H1 (cell line): ENCODE measurements at regions not wholly inside any gene's neighbourhood (a gene's known extent, or its start where the extent isn't known, plus 50 kb on each side); places are given as distances from the start of the nearest gene placed in this dataset.
A peak's percentile ranks its signal among the peaks of the same experiment; 100 is the strongest.

Experiments used
- CTCF ChIA-PET: fragments of 300-600 bp; sonication (Branson Sonifier 250); formaldehyde crosslinking; loops from one replicate; lab custom pipeline; 2021; ENCODE audit not compliant: partially characterized antibody; lab: Charles Lee
- POLR2A ChIA-PET: fragments of 300-600 bp; sonication (Branson Sonifier 250); formaldehyde crosslinking; loops from one replicate; lab custom pipeline; 2021; ENCODE audit warnings: inconsistent platforms; ENCODE audit not compliant: partially characterized antibody; lab: Charles Lee
- DNase-seq, 2 experiments: peaks; one replicate each; pipeline versions ENCODE4 v3.0.0 to v3.0.0-alpha.2; 2010 to 2022; ENCODE audit warnings: low spot score in 2 of 2, low read depth in 1 of 2, mixed read lengths in 1 of 2
- FAIRE-seq: peaks from 2 replicates; lab custom pipeline; 2011; peaks lifted over from hg19 to GRCh38; lab: Jason Lieb, UNC
- H2AFZ ChIP-seq: 2 replicates; pipeline ENCODE4 v1.8.1; 2012; ENCODE audit warnings: low read length, inconsistent platforms
- H2AK5ac ChIP-seq: 2 replicates; pipeline ENCODE4 v1.6.1; 2013; ENCODE audit warnings: low read depth, low read length
- H2BK120ac ChIP-seq: replicated peaks from 2 replicates; pipeline ENCODE3; 2013; ENCODE audit warnings: low read depth, low read length, inconsistent platforms
- H2BK12ac ChIP-seq: 2 replicates; pipeline ENCODE4 v1.6.1; 2013; ENCODE audit warnings: low read depth, low read length
- H2BK15ac ChIP-seq: 2 replicates; pipeline ENCODE4 v1.6.1; 2013; ENCODE audit warnings: low read length
- H2BK20ac ChIP-seq: 2 replicates; pipeline ENCODE4 v1.6.1; 2013; ENCODE audit warnings: low read length
- H2BK5ac ChIP-seq: 2 replicates; pipeline ENCODE4 v1.6.1; 2013; ENCODE audit warnings: low read depth, low read length
- H3K14ac ChIP-seq: 2 replicates; pipeline ENCODE4 v1.6.1; 2013; ENCODE audit warnings: inconsistent platforms; ENCODE audit not compliant: insufficient read length
- H3K18ac ChIP-seq: 2 replicates; pipeline ENCODE4 v1.6.1; 2013; ENCODE audit warnings: low read length; ENCODE audit errors: extremely low read depth
- H3K23ac ChIP-seq: 2 replicates; pipeline ENCODE4 v1.6.1; 2013; ENCODE audit warnings: inconsistent platforms; ENCODE audit not compliant: insufficient read length
- H3K23me2 ChIP-seq: 2 replicates; pipeline ENCODE4 v1.6.1; 2013; ENCODE audit warnings: low read depth, low read length
- H3K27ac ChIP-seq: 2 replicates; pipeline ENCODE4 v1.6.1; 2011; ENCODE audit warnings: low read depth, low read length, inconsistent platforms
- H3K27me3 ChIP-seq, 4 experiments: replicated peaks in 1 of 4; 1 replicate in 1 of 4; 2 replicates in 3 of 4; pipeline versions ENCODE4 v1.6.1 to v1.8.1; 2011 to 2013; ENCODE audit warnings: low read length in 3 of 4, mild to moderate bottlenecking in 3 of 4, inconsistent platforms in 2 of 4, mixed read lengths in 2 of 4, moderate library complexity in 1 of 4; ENCODE audit not compliant: control insufficient read depth in 3 of 4, insufficient read depth in 3 of 4; ENCODE audit errors: extremely low read depth in 1 of 4
- H3K36me3 ChIP-seq, 4 experiments: 2 replicates each; pipeline versions ENCODE4 v1.6.1 to v1.8.1; 2011 to 2013; ENCODE audit warnings: mild to moderate bottlenecking in 4 of 4, low read length in 3 of 4, moderate library complexity in 2 of 4, control low read depth in 1 of 4, inconsistent platforms in 1 of 4; ENCODE audit not compliant: insufficient read depth in 4 of 4, control insufficient read depth in 2 of 4
- H3K4ac ChIP-seq: replicated peaks from 2 replicates; pipeline ENCODE3; 2013; ENCODE audit warnings: low read length, low read depth, mixed read lengths, inconsistent platforms; ENCODE audit not compliant: insufficient read length
- H3K4me1 ChIP-seq, 4 experiments: replicated peaks in 1 of 4; 1 replicate in 1 of 4; 2 replicates in 3 of 4; pipeline versions ENCODE4 v1.6.1 to v1.8.1; 2011 to 2013; ENCODE audit warnings: low read length in 3 of 4, inconsistent platforms in 2 of 4, mixed read lengths in 1 of 4; ENCODE audit not compliant: insufficient read depth in 4 of 4, control insufficient read depth in 3 of 4
- H3K4me2 ChIP-seq, 2 experiments: 2 replicates each; pipeline versions ENCODE4 v1.6.1 to v1.8.1; 2011 to 2013; ENCODE audit warnings: low read depth in 2 of 2, low read length in 2 of 2, control low read depth in 1 of 2, inconsistent platforms in 1 of 2, mild to moderate bottlenecking in 1 of 2; ENCODE audit not compliant: insufficient read depth in 1 of 2
- H3K4me3 ChIP-seq, 4 experiments: fragments of 200-600, 300-600 bp in 1 of 4; sonication (generic), shearing (Covaris generic), sonication (Bioruptor Twin) in 1 of 4; 2 replicates each; pipeline versions ENCODE4 v1.5.1 to v1.8.1; 2011 to 2016; ENCODE audit warnings: low read length in 4 of 4, low read depth in 3 of 4, control low read depth in 2 of 4, inconsistent platforms in 2 of 4, mild to moderate bottlenecking in 2 of 4, mixed read lengths in 1 of 4, moderate library complexity in 1 of 4; ENCODE audit not compliant: insufficient read depth in 2 of 4; ENCODE audit errors: extremely low read depth in 1 of 4
- H3K56ac ChIP-seq: replicated peaks from 2 replicates; pipeline ENCODE3; 2013; ENCODE audit warnings: low read depth, mild to moderate bottlenecking, mixed read lengths, low read length, inconsistent platforms; ENCODE audit not compliant: insufficient read length
- H3K79me1 ChIP-seq: 2 replicates; pipeline ENCODE4 v1.6.1; 2013; ENCODE audit warnings: low read depth, low read length, control low read depth
- H3K79me2 ChIP-seq, 2 experiments: 2 replicates each; pipeline versions ENCODE4 v1.6.1 to v1.8.1; 2012 to 2013; ENCODE audit warnings: low read length in 2 of 2, mild to moderate bottlenecking in 2 of 2, inconsistent platforms in 1 of 2; ENCODE audit not compliant: insufficient read depth in 2 of 2, control insufficient read depth in 1 of 2
- H3K9ac ChIP-seq, 4 experiments: replicated peaks in 1 of 4; 1 replicate in 1 of 4; 2 replicates in 3 of 4; pipeline versions ENCODE4 v1.6.1 to v1.8.1; 2011 to 2013; ENCODE audit warnings: low read depth in 3 of 4, low read length in 3 of 4, control low read depth in 2 of 4, mild to moderate bottlenecking in 2 of 4, moderate library complexity in 2 of 4, inconsistent platforms in 1 of 4; ENCODE audit errors: extremely low read depth in 1 of 4
- H3K9me3 ChIP-seq, 2 experiments: 2 replicates each; pipeline versions ENCODE4 v1.6.1 to v1.8.1; 2012 to 2013; ENCODE audit warnings: mild to moderate bottlenecking in 2 of 2, moderate library complexity in 2 of 2, control low read depth in 1 of 2, inconsistent platforms in 1 of 2, low read depth in 1 of 2, low read length in 1 of 2, mixed read lengths in 1 of 2; ENCODE audit not compliant: insufficient read depth in 2 of 2
- H4K20me1 ChIP-seq, 2 experiments: replicated peaks in 1 of 2; 2 replicates each; pipeline versions ENCODE3 to v1.8.1; 2011 to 2013; ENCODE audit warnings: inconsistent platforms in 2 of 2, low read length in 2 of 2, mild to moderate bottlenecking in 1 of 2; ENCODE audit not compliant: insufficient read depth in 2 of 2, control insufficient read depth in 1 of 2
- H4K5ac ChIP-seq: 2 replicates; pipeline ENCODE4 v1.6.1; 2013; ENCODE audit warnings: low read length, low read depth, mixed read lengths, inconsistent platforms; ENCODE audit not compliant: insufficient read length
- H4K8ac ChIP-seq: 2 replicates; pipeline ENCODE4 v1.8.0; 2013; ENCODE audit warnings: mild to moderate bottlenecking, moderate library complexity, low read length, inconsistent platforms; ENCODE audit not compliant: insufficient read depth; ENCODE audit errors: extremely low read depth
- H4K91ac ChIP-seq: replicated peaks from 2 replicates; pipeline ENCODE3; 2013; ENCODE audit warnings: low read length, mixed read lengths, inconsistent platforms; ENCODE audit not compliant: insufficient read length
- TBP ChIP-seq: IDR thresholded peaks from 2 replicates; pipeline ENCODE4 v1.6.1; 2011; ENCODE audit warnings: low read depth, low read length, improper control_type of control experiment
- WGBS, 2 experiments: shearing (Covaris generic) in 1 of 2; methylation state at CpG; one replicate each; pipeline versions ENCODE4 v1.1.6 to v1.1.7; 2013 to 2015; ENCODE audit warnings: low lambda C conversion rate in 2 of 2, mixed read lengths in 2 of 2, inconsistent platforms in 1 of 2, low coverage in 1 of 2, missing lambda C conversion rate in 1 of 2; ENCODE audit not compliant: insufficient replicate concordance in 2 of 2, insufficient coverage in 1 of 2, insufficient read length in 1 of 2; ENCODE audit errors: extremely low coverage in 1 of 2, missing lambda C conversion rate in 1 of 2; 5-methylcytosine and 5-hydroxymethylcytosine counted together
- TF ChIP-seq, protein P1 (sequence below), 3 experiments: IDR thresholded peaks; 1 replicate in 2 of 3; 2 replicates in 1 of 3; pipeline versions ENCODE4 v1.5.1 to v1.6.1; 2011; ENCODE audit warnings: low read length in 3 of 3, mild to moderate bottlenecking in 3 of 3, inconsistent platforms in 2 of 3, low read depth in 1 of 3, moderate library complexity in 1 of 3; ENCODE audit not compliant: insufficient read depth in 1 of 3; ENCODE audit errors: control extremely low read depth in 1 of 3

DNA sequence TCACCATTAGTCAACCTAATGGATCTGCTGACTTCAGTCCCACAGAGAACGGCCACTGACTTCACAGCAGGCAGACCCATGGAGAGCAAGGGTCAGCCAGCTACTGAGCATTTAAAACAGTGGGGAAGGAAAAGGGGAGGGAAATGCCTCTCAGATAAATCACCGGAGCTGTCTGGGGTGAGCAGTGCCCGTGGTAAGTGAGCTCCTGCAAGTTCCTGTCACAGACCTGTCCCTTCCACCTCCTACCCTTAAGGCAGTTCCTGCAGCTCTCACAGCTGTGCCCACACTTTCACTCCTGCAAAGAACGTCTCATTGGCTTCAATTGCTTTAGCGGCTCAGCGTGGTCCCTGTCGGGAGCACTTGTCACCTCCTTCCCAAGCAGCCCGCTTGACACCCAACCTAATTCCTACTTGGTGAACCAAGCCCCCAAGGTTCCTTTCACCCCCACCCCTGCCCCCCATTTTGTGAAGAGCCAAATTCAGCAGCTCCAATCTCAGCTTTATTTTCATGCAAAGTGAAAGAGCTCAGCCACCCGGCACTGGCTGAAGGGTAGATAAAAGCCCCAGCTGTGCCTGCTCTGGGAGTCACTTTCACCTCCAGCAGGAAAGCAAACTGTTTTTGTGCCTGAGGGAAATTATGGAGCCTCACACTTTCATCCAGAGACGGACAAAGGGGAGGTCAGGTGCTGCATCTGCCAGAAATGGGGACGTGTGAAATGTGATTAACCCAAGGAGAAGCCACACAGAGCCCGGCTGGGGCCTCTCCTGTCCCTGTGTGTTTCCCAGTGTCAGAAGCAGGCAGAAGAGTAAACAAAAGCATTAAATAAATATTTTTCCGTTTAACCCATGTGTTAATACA lies 306.2 kb downstream of the TTLL7 start:
- Histone ChIP-seq H3K14ac (no peak overlapping the region), H3K79me2 (no peaks in the 10 kb centered on the region), H3K4ac (peak overlapping the region; percentile 30), H3K36me3 (no peaks in the 10 kb centered on the region), H2BK20ac (peak overlapping the region; percentile 74), H2BK5ac (peak overlapping the region; percentile 97), H2AFZ (peak overlapping the region; percentile 14; the same call in 1 of the 2 replicates), H4K91ac (peak overlapping the region; percentile 26), H4K5ac (peak overlapping the region; percentile 73), H3K23me2 (0 out of 2 replicates have a peak, but pooled peaks cover 1% of the 10 kb centered on the region), H3K79me1 (no peaks in the 10 kb centered on the region), H3K9me3 (no peaks in the 10 kb centered on the region), H3K23ac (no peak overlapping the region), H3K9ac (peak overlapping the region in 1 of 4 experiments; percentile 10; a peak in 3 of 7 replicates), H3K56ac (peak overlapping the region; percentile 33), H4K20me1 (no peaks in the 10 kb centered on the region), H3K4me1 (peaks cover 17 to 36% (median 30%) of the 10 kb centered on the region in 4 experiments), H2BK12ac (peak overlapping the region; percentile 89), H4K8ac (no peak overlapping the region), H3K4me3 (peak overlapping the region in 3 of 4 experiments; percentile 14 to 40 (median 17); a peak in 5 of 8 replicates), H2BK120ac (peak overlapping the region; percentile 81), H3K27me3 (no peaks in the 10 kb centered on the region), H2AK5ac (no peak overlapping the region; the same call in 1 of the 2 replicates), H2BK15ac (peak overlapping the region; percentile 31; the same call in 1 of the 2 replicates), H3K4me2 (peak overlapping the region; percentile 62 to 67), H3K18ac (peak overlapping the region; percentile 98), H3K27ac (peak overlapping the region; percentile 74; the same call in 1 of the 2 replicates)
- CTCF ChIA-PET: interaction anchor here (0.7 to 1.5 kb wide), 4 partner anchors 8 to 167 kb away, joined by 3 to 10 read pairs (median 4); no protein-coding TSS in a partner anchor
- 7% methylated on average over 13 of the region's 13 CpGs; no CpG with 5 or more reads in 1 of the 2 experiments for WGBS, 2 experiments
- peak; percentile 62 to 65 for DNase-seq
- peak; percentile 79 for FAIRE-seq
- POLR2A ChIA-PET: interaction anchor here (0.6 to 0.8 kb wide), 2 partner anchors 15 to 49 kb away, joined by 3 read pairs; no protein-coding TSS in a partner anchor
- TF ChIP-seq TBP: peak; percentile 53; the same call in 1 of the 2 replicates
- TF ChIP-seq, protein P1, sequence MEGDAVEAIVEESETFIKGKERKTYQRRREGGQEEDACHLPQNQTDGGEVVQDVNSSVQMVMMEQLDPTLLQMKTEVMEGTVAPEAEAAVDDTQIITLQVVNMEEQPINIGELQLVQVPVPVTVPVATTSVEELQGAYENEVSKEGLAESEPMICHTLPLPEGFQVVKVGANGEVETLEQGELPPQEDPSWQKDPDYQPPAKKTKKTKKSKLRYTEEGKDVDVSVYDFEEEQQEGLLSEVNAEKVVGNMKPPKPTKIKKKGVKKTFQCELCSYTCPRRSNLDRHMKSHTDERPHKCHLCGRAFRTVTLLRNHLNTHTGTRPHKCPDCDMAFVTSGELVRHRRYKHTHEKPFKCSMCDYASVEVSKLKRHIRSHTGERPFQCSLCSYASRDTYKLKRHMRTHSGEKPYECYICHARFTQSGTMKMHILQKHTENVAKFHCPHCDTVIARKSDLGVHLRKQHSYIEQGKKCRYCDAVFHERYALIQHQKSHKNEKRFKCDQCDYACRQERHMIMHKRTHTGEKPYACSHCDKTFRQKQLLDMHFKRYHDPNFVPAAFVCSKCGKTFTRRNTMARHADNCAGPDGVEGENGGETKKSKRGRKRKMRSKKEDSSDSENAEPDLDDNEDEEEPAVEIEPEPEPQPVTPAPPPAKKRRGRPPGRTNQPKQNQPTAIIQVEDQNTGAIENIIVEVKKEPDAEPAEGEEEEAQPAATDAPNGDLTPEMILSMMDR (IDR thresholded peaks at IDR 0.05; ENCODE audit: control extremely low read depth in 1 of 3, insufficient read depth in 1 of 3, low read depth in 1 of 3, low read length in 3 of 3): no peak
